Hematopoietic multipotent progenitor cell treated with erythropoietin and hydrocortisone succinate and interleukin-3 and kit ligand, for 15 days (in vitro differentiated cells): ENCODE measurements at regions not wholly inside any gene's neighbourhood (a gene's known extent, or its start where the extent isn't known, plus 50 kb on each side); places are given as distances from the start of the nearest gene placed in this dataset.

Experiments used
- DNase-seq: peaks from one replicate; pipeline ENCODE4 v3.0.0-alpha.2; 2015; ENCODE audit warnings: low spot score

DNA sequence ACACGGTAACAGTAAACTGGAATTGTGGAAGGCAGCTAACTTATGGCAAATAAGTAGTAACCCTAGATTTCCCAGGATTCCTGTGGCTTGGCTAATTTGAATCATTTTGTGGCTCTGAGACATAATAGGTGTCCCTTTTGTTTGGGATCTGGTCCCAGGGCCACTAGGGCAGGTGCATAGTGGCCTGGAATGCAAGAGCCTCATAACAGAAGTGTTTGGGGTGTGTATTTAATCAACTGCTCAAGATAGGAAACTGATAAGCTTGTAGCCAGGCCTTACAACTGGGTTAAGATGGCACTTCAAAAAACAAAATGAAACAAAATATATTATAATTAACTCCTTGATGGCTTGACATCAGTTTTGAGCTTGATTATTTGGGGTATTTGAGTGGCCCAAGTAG is 541.8 kb downstream of the ETV1 start:
- DNase-seq: no peak

DNA sequence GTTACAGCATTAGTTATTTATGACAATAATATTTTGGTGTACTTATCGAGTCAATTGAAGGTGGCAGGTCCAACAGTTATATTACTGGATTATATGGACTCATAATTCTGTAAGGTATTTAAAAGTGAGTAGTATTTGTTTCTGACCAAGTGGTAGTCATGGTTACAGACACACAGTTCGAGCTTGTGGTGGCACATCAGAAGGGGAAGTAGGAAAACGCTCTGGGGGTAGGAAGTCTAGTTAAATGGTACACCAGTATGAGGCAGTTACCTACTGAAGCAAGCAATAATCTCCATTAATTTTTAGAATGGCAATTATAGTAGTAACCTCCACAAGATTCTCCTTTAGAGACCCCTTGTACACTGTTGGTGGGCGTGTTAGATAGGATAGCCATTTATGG is 541.2 kb downstream of the ETV1 start:
- no peak for DNase-seq

DNA sequence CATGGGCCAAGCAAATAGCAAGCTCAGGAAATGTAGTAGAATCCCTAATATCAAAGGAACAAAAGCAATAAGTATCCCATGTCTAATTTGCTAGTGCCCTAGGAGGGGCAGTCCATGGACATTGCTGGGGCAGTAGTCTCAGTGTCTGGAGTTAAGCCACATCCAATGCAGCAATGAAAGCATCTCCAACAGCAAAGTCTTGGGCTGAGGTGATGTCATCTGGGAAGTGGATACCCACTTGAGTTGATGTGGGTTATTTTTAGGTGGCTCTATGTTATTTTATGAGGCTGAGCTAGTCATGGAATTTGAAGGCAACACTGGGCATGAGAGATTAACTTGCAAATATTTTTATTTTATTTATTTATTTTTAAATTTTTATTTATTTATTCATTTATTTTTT is 540.0 kb downstream of the ETV1 start:
- no peak for DNase-seq

DNA sequence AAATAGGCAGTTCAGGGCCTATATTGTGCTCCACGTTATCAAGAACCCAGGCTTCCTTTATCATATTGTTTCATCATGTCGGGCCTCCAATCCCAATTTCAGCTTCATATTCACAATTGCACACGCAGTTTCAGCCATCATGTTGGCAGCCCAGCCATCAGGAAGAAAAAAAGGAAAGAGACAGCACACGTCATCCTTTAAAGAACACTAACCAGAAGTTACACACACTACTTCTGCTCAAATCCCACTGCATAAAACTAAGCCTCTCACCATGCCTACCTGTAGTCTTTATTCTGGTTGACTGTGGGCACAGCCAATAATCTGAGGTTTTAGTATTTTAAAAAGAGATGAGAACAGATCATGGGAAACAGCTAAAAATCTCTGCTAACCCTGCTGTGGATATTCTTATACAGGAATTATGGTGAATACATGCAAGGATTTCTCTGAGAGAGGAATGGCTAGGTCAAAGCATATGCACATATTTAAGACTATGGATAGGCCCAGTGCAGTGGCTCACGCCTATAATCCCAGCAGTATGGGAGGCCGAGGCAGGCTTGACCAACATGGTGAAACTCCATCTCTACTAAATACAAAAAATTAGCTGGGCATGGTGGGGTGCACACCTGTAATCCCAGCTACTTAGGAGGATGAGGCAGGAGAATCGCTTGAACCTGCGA is 534.4 kb downstream of the ETV1 start:
- DNase-seq: no peak

DNA sequence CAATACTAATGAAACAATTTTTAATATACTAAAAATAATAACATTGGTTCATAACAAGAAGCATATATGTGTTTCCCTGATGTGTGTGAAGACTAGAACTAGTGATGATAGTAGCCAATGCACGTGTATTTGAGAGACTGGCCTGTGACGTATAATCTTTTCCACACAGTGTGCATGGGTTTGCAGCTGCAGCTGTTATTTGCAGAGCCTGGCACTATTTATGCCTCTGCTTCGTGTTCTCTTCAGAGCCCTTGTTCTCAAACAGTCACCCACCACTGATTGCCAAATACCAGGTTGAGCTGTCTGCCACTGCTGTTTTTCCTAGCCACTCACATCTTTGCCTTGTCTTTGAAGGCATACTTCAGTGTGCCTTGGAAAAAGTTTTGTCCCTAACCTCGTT is 531.7 kb downstream of the ETV1 start:
- DNase-seq: no peak

DNA sequence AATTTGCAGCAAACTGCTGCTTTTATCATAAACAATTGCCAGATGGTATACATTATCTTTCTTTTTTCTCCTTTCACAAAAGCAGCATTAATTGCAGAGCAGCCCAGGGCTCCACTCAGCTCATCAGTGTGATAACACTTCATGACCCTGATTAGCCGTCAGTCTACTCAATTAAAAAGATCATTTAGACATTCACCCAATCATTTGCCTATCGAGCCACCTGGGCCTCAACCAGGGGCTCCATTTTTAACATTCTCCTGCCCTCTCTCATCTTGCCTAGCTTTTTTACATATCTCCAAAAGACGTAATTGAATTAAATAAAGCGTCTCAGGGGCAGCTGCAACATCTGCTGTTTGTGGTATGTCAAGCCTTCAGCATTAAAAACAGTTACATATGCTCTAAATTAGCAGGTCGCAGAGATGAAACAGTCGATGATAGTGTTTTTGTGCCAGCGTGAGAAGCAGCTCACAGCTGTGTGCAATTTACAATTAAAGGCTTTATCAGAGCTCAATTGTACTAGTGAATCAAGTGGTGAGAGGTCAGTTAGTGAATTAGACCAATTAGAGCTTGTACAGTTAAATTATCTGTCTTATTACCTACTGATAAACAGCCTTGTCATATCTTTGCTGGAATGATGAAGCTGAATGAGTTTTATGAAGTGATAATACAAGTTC is 522.5 kb downstream of the ETV1 start:
- no peak for DNase-seq

DNA sequence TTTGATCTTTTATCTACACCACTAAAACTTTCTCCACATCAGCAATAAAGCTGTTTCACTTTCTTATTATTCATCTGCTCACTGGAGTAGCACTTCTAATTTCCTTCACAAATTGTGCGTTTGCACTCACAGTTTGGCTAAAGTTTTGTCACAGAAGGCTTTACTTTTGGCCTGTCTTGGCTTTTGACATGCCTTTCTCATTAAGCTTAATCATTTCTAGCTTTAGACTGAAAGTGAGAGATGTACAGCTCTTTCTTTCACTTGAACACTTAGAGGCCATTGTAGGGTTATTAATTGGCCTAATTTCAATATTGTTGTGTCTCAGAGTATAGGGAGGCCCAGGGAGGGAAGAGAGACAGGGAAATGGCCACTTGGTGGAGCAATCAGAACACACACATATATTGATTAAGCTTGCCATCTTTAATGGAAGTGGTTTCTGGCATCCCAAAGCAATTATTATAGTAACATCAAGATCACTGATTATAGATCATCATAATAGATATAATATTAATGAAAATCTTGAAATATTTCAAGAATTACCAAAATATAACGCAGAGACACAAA is 512.5 kb downstream of the ETV1 start:
- no peak for DNase-seq

DNA sequence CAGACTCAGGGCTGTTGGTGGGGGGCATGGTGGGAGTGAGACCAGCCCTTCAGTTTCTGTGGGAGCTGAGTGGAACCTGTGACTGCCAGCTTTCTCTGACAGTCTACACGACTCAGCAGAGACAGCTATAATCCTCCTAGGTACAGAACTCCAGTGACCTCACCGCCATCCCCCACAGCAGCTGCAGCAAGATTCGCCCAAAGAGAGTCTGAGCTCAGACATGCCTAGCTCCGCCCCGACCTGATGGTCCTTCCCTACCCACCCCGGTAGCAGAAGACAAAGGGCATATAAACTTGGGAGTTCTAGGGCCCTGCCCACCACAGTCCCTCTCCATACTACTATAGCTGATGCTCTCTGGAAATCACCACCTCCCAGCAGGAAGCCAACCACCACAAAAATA is 500.1 kb downstream of the ETV1 start:
- DNase-seq: no peak

DNA sequence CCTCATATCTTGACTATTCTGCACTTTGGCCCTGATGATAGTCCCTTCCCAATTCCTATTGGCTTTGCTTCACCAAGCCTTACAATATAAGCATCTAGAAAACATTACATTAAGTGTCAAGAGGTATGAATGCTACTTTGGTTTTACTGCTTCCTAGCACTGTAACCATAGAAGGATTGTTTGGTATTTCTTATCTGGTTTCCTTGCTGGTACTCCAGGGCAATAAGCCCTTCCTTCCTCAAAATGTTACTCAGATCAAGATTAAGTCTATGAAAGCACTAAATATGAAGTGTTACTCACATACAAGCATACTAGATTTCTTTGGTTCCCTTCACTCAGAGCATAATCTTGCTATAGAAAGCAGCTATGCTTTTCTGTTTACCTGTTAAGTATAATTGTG is 492.5 kb downstream of the ETV1 start:
- DNase-seq: no peak

DNA sequence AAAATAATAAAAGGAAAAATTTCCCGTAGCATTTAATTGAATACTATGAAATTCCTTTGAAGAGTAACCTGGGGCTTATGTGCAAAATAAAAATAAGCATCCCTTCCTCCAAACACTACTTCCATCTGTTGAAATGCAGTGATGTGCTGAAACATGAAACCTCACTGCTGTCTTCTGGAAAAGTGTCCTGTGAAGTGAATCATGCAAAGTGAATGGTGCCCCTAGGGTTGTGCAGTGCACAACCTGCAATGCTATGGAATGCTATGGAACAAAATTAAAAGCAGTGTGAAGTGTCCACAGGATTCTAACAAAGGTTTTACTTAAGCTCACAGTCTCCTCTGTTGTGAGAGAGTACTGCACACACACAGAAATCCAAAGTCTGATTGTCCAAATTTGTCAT is 480.9 kb downstream of the ETV1 start:
- DNase-seq: no peak

DNA sequence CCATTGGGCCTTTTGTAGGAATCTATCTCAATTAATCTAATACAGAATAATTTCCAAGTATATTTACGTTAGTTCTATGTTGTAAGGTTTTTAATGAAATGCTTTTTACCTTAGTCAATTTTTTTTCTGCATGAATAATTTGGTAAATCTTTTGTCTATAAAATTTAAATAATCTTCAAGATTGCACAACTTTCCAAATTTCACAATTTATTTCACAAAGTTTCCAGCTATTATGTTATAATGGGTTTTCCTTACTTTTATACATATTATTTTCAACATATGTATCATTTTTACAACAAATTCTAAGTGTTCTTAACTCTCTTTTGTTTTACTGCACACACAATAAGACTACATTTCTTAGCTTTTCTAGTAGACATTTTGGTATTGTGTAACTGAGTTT is 470.7 kb downstream of the ETV1 start:
- DNase-seq: no peak

DNA sequence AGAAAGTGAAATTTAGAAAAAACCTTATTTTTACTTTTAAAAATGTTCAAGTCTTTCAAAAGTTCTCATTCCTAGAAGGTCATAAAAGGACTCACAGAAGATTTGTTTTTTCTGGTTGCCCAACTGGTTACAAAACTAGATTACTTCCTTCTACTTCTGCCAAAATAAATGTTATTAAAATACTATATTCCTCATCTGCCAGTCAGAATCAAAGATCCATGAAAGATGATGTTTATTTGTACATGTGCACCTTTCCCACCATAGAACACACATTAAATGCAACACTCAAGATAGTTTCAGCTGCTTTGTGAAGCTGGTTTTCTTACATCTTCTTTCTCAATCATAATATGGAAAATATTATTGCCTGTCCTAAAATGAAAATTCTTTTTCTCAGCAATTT is 465.4 kb downstream of the ETV1 start:
- no peak for DNase-seq

DNA sequence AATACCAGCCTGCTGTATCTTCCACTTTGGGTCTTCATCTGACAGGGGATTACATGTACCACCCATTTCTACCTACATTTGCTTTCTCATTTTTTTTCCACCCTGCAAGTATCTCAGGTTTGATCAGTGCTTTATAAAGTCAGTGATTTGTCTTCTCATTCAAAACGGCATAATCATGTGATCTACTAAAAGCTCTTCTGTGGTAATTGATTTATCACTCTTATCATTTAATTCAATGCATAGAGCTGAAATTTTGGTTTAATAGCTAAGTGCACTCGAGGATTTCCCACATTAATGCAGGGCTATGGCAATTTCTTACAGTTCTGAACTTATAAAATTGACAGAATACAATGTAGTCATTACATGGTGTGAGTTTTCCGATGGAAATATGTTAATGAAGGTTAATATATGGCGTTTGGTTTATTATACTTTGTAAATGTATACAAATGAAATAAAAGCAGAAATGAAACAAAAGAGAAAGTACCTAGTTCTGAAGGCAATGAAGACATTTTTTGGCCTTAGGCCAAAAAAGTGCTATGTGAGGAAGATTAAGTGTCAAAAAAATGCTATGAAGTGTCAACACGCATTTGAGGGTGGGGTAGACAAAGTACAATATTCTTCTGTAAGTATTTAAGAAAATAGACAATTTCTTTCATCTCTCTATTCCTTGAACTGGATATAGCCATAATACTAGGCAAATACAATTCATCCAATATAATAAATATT is 457.3 kb downstream of the ETV1 start:
- no peak for DNase-seq

DNA sequence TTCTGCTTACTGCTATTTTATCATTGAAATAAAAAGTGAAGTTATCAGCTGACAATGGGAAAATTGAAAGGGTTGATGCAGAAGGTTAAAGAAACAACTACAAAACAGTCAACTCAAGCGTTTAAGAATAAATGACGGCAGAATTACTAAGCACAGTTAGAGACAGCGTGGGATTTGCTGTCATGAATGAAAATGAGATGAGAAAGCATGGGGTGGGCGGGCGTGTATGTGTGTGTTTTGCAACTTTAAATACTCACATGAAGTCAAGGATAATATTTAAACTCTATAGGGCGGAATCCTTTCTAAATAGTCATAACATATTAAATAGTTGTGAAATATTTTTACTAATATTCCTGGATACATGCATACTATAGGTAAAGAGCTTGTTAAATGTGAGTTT is 450.8 kb downstream of the ETV1 start:
- DNase-seq: no peak

DNA sequence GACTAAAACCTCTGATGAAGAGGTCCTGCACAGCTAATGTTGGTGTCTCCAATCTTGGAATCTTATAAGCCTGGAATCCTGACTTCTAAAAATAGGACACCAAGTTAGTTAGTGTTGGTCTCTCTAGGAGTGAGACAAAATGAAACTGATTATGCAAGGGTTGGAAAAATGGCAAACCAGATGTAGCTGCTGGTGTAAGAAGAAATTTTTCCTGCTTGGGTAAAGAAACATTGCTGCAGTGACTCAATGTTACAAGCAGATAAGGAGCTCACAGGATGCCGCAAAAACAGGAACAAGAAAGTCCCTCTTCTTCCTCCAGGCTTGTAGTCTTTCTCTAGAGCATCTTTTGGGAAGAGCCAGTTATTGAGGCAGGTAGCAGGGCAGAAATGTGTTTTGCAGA is 449.0 kb downstream of the ETV1 start:
- DNase-seq: no peak

DNA sequence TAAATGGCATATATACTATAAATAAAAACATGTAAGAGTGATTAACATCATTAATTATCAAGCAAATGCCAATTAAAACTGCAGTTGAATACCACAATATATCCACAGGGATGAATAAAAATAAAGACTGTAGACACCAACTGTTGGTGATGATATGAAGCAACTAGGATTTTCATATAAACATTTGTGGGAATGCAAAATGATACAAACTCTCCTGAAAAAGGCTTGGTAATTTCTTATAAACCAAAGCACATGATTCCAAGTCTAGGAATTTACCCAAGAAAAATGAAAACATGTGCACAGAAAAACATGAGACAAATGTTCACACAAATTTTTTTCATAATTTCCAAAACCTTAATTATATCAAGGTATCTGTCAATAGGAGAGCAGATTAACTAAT is 448.1 kb downstream of the ETV1 start:
- DNase-seq: no peak

DNA sequence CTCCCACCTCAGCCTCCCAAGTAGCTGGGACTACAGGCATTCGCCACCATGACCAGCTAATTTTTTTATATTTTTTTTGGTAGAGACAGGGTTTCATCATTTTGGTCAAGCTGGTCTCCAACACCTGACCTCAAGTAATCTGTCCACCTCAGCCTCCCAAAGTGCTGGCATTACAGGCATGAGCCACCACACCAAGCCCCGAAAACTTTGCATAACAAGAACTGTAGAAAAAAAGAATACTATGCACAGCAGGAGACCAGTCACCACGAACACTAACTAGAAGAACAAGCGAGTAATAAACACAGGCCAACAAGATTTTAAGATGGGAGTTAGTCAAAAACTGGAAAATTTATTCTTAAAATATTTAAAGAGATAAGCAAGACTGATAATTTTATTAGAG is 447.0 kb downstream of the ETV1 start:
- no peak for DNase-seq

DNA sequence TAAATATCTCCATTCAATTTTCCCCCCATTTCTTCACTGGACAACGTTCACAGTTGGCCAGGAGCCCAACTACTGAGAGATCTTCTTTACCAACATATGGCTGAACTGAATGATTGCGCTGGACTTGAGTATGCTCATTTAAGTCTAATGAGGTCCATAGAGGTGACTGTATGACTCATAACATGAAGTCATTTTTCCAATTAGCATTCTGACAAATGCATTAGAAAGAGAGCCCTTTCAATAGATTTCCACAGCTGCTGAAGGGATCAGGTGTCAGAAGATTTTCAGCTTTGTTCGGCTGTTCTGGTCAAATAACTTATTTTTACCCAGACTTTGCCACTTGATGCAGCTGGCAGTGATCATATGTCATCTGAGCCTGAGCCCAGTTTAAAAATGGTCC is 438.0 kb downstream of the ETV1 start:
- DNase-seq: no peak

DNA sequence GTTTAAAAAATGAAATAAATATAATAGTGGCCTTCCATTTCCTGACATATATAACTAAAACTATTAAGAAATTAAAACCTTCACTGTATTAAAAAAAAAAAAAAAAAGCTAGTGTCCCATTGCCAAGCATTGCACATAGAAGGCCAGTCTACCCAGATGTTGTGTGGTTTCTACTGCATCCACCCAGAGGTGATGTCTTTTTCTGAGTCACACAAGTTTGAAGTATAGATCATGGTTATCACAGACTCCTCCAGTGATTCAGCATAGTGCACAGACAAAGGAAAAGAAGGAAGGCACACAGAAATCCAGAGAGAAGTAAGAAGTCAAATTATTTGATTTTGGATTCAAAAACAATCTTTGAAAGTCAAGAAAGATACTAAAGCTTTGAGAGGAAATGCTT is 429.0 kb downstream of the ETV1 start:
- DNase-seq: no peak

DNA sequence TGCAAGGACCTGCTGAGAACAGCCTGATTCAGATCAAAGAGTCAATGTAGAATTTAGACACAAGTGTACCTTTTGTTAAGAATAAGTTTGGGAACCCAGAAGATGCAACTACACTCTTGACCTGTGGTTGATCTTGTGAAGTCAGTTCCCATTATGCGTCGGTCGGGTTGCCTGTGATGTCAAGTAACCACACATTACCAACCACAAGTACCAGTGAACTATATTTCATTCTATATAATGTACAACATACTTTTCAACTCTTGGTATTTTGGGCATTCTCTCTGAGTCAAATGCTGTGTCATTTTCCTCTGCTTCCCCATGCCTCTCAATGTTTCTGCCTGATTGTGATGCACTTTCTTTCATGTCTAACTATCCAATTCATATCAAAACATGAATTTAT is 426.2 kb downstream of the ETV1 start:
- DNase-seq: no peak

DNA sequence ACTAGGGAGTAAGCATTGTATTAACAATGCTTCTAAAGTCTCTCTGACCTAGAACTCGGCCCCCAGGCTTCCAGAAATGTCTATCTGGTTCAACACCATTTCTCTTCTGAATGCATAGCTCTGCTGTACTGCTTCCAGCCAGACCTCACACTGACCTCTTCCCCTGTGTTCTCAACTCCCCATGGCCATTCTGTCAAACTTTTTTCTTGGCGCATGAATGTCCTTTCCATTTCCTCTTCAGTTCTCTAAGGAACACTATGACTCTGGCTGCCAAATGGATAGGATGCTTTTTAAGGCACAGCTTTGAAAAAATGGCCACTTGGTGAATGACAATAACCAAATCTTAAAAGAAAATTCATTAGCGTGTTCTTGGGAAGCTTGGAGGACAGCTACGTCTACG is 425.8 kb downstream of the ETV1 start:
- DNase-seq: no peak

DNA sequence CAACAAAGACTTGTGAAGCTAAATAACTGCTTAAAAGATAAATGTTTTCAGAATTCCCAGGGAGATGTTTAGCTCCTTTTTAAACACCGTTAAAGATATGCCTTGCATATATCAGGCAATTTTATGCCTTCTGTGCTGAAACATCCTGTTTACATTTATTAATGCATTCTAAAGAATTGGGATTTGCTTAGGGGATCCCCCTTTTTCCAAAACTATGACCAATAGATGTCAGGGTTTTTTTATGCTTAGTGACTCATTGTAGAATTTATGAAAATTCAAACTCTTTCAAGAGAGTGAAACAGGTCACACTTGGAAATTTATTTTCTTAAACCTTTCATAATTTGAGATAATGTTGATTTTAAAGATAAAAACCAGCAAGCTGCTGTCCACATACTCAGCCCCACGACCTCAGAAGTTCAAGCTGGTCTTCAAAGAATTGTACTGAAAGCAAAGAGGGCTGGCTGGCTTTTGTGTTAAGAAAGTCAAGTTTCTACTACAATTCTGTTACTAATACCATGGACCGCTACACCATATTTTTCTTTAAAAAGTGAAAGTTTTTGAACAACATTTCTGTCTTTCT is 411.8 kb downstream of the ETV1 start:
- no peak for DNase-seq

DNA sequence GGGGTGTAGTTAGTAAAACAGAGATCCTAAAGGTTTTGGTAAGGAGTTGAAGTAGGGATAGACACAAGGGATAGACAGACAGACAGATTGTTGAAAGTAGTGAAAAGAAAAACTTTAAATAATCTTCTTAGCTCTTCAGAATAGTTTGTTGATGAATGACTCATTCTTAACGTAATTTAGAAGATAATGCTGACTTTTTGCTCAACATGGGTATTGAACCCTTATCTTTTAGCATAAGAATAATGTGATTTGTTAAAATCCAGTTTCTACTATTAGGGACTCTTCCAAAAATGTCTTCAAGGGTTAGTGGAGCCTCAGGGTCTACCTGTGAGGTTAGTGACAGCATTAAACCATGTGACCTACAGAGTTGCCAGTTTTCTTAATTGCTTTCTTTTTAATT is 411.2 kb downstream of the ETV1 start:
- no peak for DNase-seq
